A549 (cell line): ENCODE measurements at regions not wholly inside any gene's neighbourhood (a gene's known extent, or its start where the extent isn't known, plus 50 kb on each side); places are given as distances from the start of the nearest gene placed in this dataset.

Experiments
- EHMT2 ChIP-seq: fragments of 200-600 bp; sonication (generic); IDR thresholded peaks from 2 replicates; pipeline ENCODE4 v1.6.1; 2016; ENCODE audit warnings: antibody characterized with exemption, low read depth, mild to moderate bottlenecking, moderate library complexity
- ESRRA ChIP-seq: fragments of 150-350 bp; IDR thresholded peaks from 2 replicates; pipeline ENCODE4 v1.6.1; 2014; ENCODE audit warnings: mild to moderate bottlenecking, low read length, borderline replicate concordance
- FOXS1 ChIP-seq: fragments of 250-450 bp; sonication (Bioruptor Pico); IDR thresholded peaks from 2 replicates; pipeline ENCODE4 v1.5.0; 2020; ENCODE audit warnings: mild to moderate bottlenecking, moderate library complexity
- HDAC2 ChIP-seq: fragments of 200-600 bp; sonication (generic); IDR thresholded peaks from 2 replicates; pipeline ENCODE4 v1.6.1; 2016
- POLR2A ChIP-seq: IDR thresholded peaks from 2 replicates; pipeline ENCODE4 v1.6.1; 2012; ENCODE audit warnings: mild to moderate bottlenecking, low read length
- POLR2AphosphoS2 ChIP-seq: conservative IDR thresholded peaks from 2 replicates; pipeline ENCODE4 v1.6.1; 2012; ENCODE audit warnings: low read length, improper control_type of control experiment, inconsistent platforms
- RAD21 ChIP-seq, 2 experiments: fragments of >200 bp in 1 of 2; sonication (Bioruptor Twin) in 1 of 2; formaldehyde crosslinking in 1 of 2; IDR thresholded peaks in 1 of 2; conservative IDR thresholded peaks in 1 of 2; 2 replicates in 1 of 2; 3 replicates in 1 of 2; pipeline ENCODE4 v1.6.1; 2012 to 2018; ENCODE audit warnings: inconsistent platforms in 1 of 2
- RFX5 ChIP-seq: fragments of 450-650 bp; IDR thresholded peaks from 2 replicates; pipeline ENCODE4 v1.7.1; 2014; ENCODE audit warnings: antibody characterized with exemption, mild to moderate bottlenecking, moderate library complexity

- no peak for TF ChIP-seq FOXS1
- no peak for TF ChIP-seq POLR2A
- no peak for TF ChIP-seq POLR2AphosphoS2
- TF ChIP-seq RAD21 (conservative IDR thresholded peaks at IDR 0.05 in 1 of 2, IDR thresholded peaks at IDR 0.05 in 1 of 2): no peak
- TF ChIP-seq RFX5: no peak
- no peak for TF ChIP-seq ESRRA
- no peak for TF ChIP-seq EHMT2
- no peak for TF ChIP-seq HDAC2
These were observed 138.6 kb upstream of the UMPS start for GRCh38 chr3:124591699-124592098.
